Mesenchymal stem cell (in vitro differentiated cells and primary cell): ENCODE measurements at regions not wholly inside any gene's neighbourhood (a gene's known extent, or its start where the extent isn't known, plus 50 kb on each side); places are given as distances from the start of the nearest gene placed in this dataset.

Experiments used
- DNase-seq: peaks from one replicate; pipeline ENCODE4 v3.0.0-alpha.2; 2013
- H2AFZ ChIP-seq: one replicate; pipeline ENCODE4 v1.6.1; 2013; ENCODE audit warnings: low read depth, mild to moderate bottlenecking, control low read depth, inconsistent platforms, low read length, moderate library complexity
- H2AK5ac ChIP-seq: 2 replicates; pipeline ENCODE4 v1.6.1; 2013; ENCODE audit warnings: low read length, moderate library complexity, mild to moderate bottlenecking, inconsistent platforms; ENCODE audit not compliant: severe bottlenecking
- H2BK120ac ChIP-seq: one replicate; pipeline ENCODE4 v1.6.1; 2013; ENCODE audit warnings: low read depth, mild to moderate bottlenecking, inconsistent platforms, low read length, moderate library complexity
- H2BK12ac ChIP-seq, 2 experiments: one replicate each; pipeline ENCODE4 v1.6.1; 2013; ENCODE audit warnings: inconsistent platforms in 2 of 2, low read length in 2 of 2, mild to moderate bottlenecking in 2 of 2, moderate library complexity in 2 of 2, control low read depth in 1 of 2
- H2BK15ac ChIP-seq: one replicate; pipeline ENCODE4 v1.6.1; 2013; ENCODE audit warnings: mild to moderate bottlenecking, low read depth, inconsistent platforms; ENCODE audit not compliant: poor library complexity, severe bottlenecking
- H2BK5ac ChIP-seq: 2 replicates; pipeline ENCODE4 v1.6.1; 2013; ENCODE audit warnings: low read depth, mild to moderate bottlenecking, low read length, control low read depth, inconsistent platforms; ENCODE audit not compliant: poor library complexity, severe bottlenecking
- H3K14ac ChIP-seq, 2 experiments: one replicate each; pipeline ENCODE4 v1.6.1; 2013; ENCODE audit warnings: inconsistent platforms in 2 of 2, low read length in 2 of 2, control low read depth in 1 of 2, mild to moderate bottlenecking in 1 of 2, moderate library complexity in 1 of 2
- H3K18ac ChIP-seq, 2 experiments: one replicate each; pipeline ENCODE4 v1.6.1; 2013; ENCODE audit warnings: inconsistent platforms in 2 of 2, low read length in 2 of 2, control low read depth in 1 of 2, low read depth in 1 of 2, mild to moderate bottlenecking in 1 of 2
- H3K23ac ChIP-seq, 2 experiments: one replicate each; pipeline ENCODE4 v1.6.1; 2013; ENCODE audit warnings: inconsistent platforms in 2 of 2, low read length in 2 of 2, mild to moderate bottlenecking in 2 of 2, moderate library complexity in 2 of 2, control low read depth in 1 of 2
- H3K27ac ChIP-seq: 2 replicates; pipeline ENCODE4 v1.5.1; 2013; ENCODE audit warnings: mild to moderate bottlenecking, moderate library complexity, low read length, control low read depth, inconsistent platforms; ENCODE audit not compliant: poor library complexity, severe bottlenecking
- H3K27me3 ChIP-seq, 2 experiments: 2 replicates each; pipeline versions ENCODE4 v1.6.1 to v1.7.0; 2013; ENCODE audit warnings: low read length in 2 of 2, mild to moderate bottlenecking in 2 of 2, moderate library complexity in 2 of 2, control low read depth in 1 of 2, inconsistent platforms in 1 of 2; ENCODE audit not compliant: control insufficient read depth in 1 of 2, insufficient read depth in 1 of 2
- H3K36me3 ChIP-seq, 2 experiments: 2 replicates each; pipeline versions ENCODE4 v1.6.1 to v1.7.0; 2013; ENCODE audit warnings: low read length in 2 of 2, control low read depth in 1 of 2, inconsistent platforms in 1 of 2, low read depth in 1 of 2, mild to moderate bottlenecking in 1 of 2; ENCODE audit not compliant: insufficient read depth in 2 of 2, control insufficient read depth in 1 of 2
- H3K4ac ChIP-seq, 2 experiments: one replicate each; pipeline ENCODE4 v1.6.1; 2013; ENCODE audit warnings: inconsistent platforms in 2 of 2, low read length in 2 of 2, mild to moderate bottlenecking in 2 of 2, moderate library complexity in 2 of 2, control low read depth in 1 of 2, low read depth in 1 of 2
- H3K4me1 ChIP-seq: 2 replicates; pipeline ENCODE4 v1.6.1; 2013; ENCODE audit warnings: low read depth, low read length, control low read depth; ENCODE audit not compliant: control insufficient read depth, insufficient read depth
- H3K4me2 ChIP-seq: 2 replicates; pipeline ENCODE4 v1.6.1; 2013; ENCODE audit warnings: low read length, mild to moderate bottlenecking, inconsistent platforms; ENCODE audit not compliant: poor library complexity, severe bottlenecking
- H3K4me3 ChIP-seq, 2 experiments: 2 replicates each; pipeline versions ENCODE4 v1.5.1 to v1.7.0; 2013; ENCODE audit warnings: low read length in 2 of 2, mild to moderate bottlenecking in 2 of 2, control low read depth in 1 of 2, low read depth in 1 of 2; ENCODE audit not compliant: insufficient read depth in 1 of 2
- H3K79me1 ChIP-seq: replicated peaks from 2 replicates; pipeline ENCODE4 v1.6.1; 2013; ENCODE audit warnings: mild to moderate bottlenecking, control low read depth, low read length, inconsistent platforms; ENCODE audit not compliant: poor library complexity, severe bottlenecking
- H3K9ac ChIP-seq: 2 replicates; pipeline ENCODE4 v1.7.0; 2013; ENCODE audit warnings: mild to moderate bottlenecking, low read length, moderate library complexity
- H3K9me3 ChIP-seq: 2 replicates; pipeline ENCODE4 v1.7.0; 2013; ENCODE audit warnings: mild to moderate bottlenecking, low read length; ENCODE audit not compliant: control insufficient read depth
- H4K8ac ChIP-seq: one replicate; pipeline ENCODE4 v1.6.1; 2013; ENCODE audit warnings: inconsistent platforms, mild to moderate bottlenecking, low read length, moderate library complexity
- H4K91ac ChIP-seq: one replicate; pipeline ENCODE4 v1.6.1; 2013; ENCODE audit warnings: mild to moderate bottlenecking, low read length, inconsistent platforms
- WGBS: methylation state at CpG from one replicate; pipeline ENCODE4 v1.1.7; 2013; ENCODE audit warnings: mixed read lengths; 5-methylcytosine and 5-hydroxymethylcytosine counted together

DNA sequence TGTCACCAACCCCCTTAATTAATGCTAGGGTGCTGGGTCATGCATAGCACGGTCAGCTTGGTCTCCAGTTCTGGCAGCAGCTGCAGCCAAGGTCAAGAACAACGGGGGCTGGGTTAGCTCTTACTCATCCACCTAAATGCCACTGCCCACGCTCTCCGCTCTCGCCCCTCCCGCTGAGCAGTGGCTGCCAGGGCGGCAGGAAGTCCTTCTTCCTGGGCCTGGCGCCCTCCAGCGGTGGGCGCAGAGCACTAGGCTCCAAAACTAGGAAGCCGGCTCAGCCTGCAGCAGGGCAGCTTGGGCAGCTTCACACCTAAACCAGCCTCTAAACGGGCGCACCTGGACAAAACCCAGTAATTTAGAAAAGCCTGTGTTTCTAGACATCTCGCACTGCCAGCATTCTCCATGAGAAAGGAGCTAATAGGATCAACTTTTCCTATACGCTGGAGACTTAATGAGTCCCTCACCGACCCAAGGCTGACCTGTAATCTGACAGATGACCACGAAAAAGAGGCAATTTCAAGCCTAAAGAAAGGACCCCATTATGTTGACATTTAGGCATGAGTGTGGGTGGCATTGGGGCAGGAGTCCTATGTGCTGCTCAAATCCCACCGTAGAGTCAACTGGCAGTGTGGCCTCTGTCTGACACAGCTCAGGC is 78.4 kb upstream of the LRRN2 start:
- Histone ChIP-seq H3K4me3 (peak overlapping the region in 1 of 2 experiments; percentile 31), H2BK12ac (no peak overlapping the region), H3K79me1 (no peaks in the 10 kb centered on the region), H4K91ac (no peak overlapping the region), H3K9ac (peak overlapping the region; percentile 20), H3K18ac (no peak overlapping the region), H3K4me1 (peaks cover 9% of the 10 kb centered on the region), H3K4me2 (no peak overlapping the region), H2BK5ac (no peak overlapping the region), H2AK5ac (no peak overlapping the region), H3K36me3 (no peaks in the 10 kb centered on the region), H2BK120ac (no peak overlapping the region), H3K4ac (no peak overlapping the region), H2AFZ (peak overlapping the region; percentile 31), H4K8ac (no peak overlapping the region), H3K23ac (no peak overlapping the region), H3K27ac (no peak overlapping the region), H2BK15ac (no peak overlapping the region), H3K9me3 (peaks cover 22% of the 10 kb centered on the region), H3K27me3 (peaks cover 27 to 62% of the 10 kb centered on the region in 2 experiments), H3K14ac (no peak overlapping the region)
- WGBS = 21% methylated on average over 18 of the region's 18 CpGs
- DNase-seq = peak; percentile 70

DNA sequence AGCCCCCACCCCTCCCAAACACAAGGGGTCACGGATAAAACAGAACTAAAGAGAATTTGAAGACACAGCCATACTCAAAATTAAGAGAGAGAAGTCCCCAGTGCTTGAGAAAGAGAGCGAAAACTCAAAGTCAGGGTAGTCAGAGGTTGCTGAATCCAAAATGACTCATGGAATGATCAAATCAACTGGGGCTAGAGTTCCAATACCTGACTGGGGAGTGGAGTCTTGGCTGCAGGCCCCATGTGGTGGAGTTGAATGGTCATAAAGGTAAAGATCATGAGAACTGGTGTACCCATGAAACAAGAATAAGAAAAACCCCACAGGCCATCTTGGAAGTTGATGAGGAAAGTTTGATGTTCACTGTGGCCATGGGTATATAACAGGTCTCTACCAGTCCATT is 84.5 kb upstream of the LRRN2 start:
- Histone ChIP-seq H3K14ac (no peak overlapping the region), H3K4me3 (no peak overlapping the region), H2AFZ (no peak overlapping the region), H3K4me1 (no peaks in the 10 kb centered on the region), H3K9ac (no peak overlapping the region), H3K27ac (no peak overlapping the region), H2BK5ac (no peak overlapping the region), H4K8ac (no peak overlapping the region), H3K23ac (no peak overlapping the region), H3K4ac (no peak overlapping the region), H2BK12ac (no peak overlapping the region), H2BK120ac (no peak overlapping the region), H3K18ac (no peak overlapping the region), H3K9me3 (no peaks in the 10 kb centered on the region), H3K36me3 (no peaks in the 10 kb centered on the region), H4K91ac (no peak overlapping the region), H3K27me3 (peaks cover 43 to 88% of the 10 kb centered on the region in 2 experiments), H2BK15ac (no peak overlapping the region), H2AK5ac (no peak overlapping the region), H3K79me1 (no peaks in the 10 kb centered on the region), H3K4me2 (no peak overlapping the region)
- WGBS = 87% methylated on average over 1 of the region's 2 CpGs
- no peak for DNase-seq

DNA sequence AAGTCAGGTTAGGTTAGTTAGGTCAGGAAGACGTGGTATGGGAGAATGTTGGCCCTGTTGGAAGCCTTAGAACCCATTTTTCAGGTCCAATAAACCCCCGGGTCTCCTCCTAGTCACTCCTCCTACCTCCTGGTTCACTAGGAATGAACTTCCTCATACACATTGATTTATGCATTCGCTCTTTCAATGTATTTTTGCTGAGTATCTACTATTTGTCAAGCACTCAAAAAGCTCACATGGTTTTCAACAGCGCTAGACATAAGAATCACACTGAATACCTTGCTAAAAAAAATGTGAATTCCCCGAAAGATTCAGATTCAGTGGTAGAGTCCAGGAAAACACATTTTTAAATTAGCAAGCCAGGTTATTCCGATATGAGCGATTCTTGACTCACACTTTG is 85.8 kb upstream of the LRRN2 start:
- Histone ChIP-seq H3K14ac (no peak overlapping the region), H2BK15ac (no peak overlapping the region), H2BK12ac (no peak overlapping the region), H3K4ac (no peak overlapping the region), H3K18ac (no peak overlapping the region), H2AFZ (no peak overlapping the region), H3K27ac (no peak overlapping the region), H3K4me2 (no peak overlapping the region), H4K8ac (no peak overlapping the region), H3K4me1 (no peaks in the 10 kb centered on the region), H2BK120ac (no peak overlapping the region), H2BK5ac (no peak overlapping the region), H3K9ac (no peak overlapping the region), H3K36me3 (no peaks in the 10 kb centered on the region), H3K23ac (no peak overlapping the region), H3K4me3 (no peak overlapping the region), H3K79me1 (no peaks in the 10 kb centered on the region), H3K9me3 (no peaks in the 10 kb centered on the region), H2AK5ac (no peak overlapping the region), H3K27me3 (peaks cover 41 to 90% of the 10 kb centered on the region in 2 experiments), H4K91ac (no peak overlapping the region)
- WGBS = 84% methylated on average over 7 of the region's 7 CpGs
- DNase-seq = no peak

DNA sequence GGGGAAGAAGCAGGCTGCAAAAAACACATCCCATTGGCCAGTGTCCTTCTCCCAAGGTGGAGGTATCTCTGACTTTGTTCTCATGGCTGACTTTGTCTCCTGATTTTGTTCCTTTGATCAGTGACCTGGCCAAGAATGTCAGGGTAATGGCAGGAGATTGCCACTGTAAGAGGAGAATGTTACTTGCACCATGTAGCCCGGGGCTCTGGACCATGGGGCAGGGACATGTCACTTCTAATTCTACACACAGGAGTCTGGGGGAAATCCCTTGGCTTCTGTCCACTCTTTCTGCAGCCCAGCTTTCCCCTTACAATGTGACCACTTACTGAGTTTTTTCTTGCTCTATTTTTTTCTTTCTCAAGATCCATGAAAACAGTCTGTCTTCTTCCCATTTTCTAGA is 87.7 kb upstream of the LRRN2 start:
- Histone ChIP-seq H3K27me3 (peaks cover 37 to 88% of the 10 kb centered on the region in 2 experiments), H3K9me3 (no peaks in the 10 kb centered on the region), H2BK120ac (no peak overlapping the region), H2AFZ (no peak overlapping the region), H3K23ac (no peak overlapping the region), H3K4me1 (no peaks in the 10 kb centered on the region), H2BK12ac (no peak overlapping the region), H3K18ac (no peak overlapping the region), H2AK5ac (no peak overlapping the region), H2BK5ac (no peak overlapping the region), H3K79me1 (no peaks in the 10 kb centered on the region), H4K8ac (no peak overlapping the region), H4K91ac (no peak overlapping the region), H3K9ac (no peak overlapping the region), H3K14ac (no peak overlapping the region), H3K4me3 (no peak overlapping the region), H2BK15ac (no peak overlapping the region), H3K4ac (no peak overlapping the region), H3K4me2 (no peak overlapping the region), H3K36me3 (no peaks in the 10 kb centered on the region), H3K27ac (no peak overlapping the region)
- no peak for DNase-seq
- WGBS = 56% methylated on average over 1 of the region's 1 CpG
